RWPE2 (cell line): ENCODE measurements at regions not wholly inside any gene's neighbourhood (a gene's known extent, or its start where the extent isn't known, plus 50 kb on each side); places are given as distances from the start of the nearest gene placed in this dataset.
"Not testable (repeated sequence)": the region's sequence is repeated elsewhere in the genome, so short reads cannot be mapped to it uniquely, and the experiment has no call there.

Source experiments
- ATAC-seq: fragments of 200-7000 bp; cut with Tn5 transposase; 3 replicates; pipeline ENCODE4 v1.9.1; 2021; ENCODE audit warnings: low read depth
- DNase-seq: peaks from one replicate; pipeline ENCODE4 v3.0.0-alpha.2; 2020; ENCODE audit warnings: low spot score
- H3K27ac ChIP-seq: fragments of 450-650 bp; 2 replicates; pipeline ENCODE4 v1.5.1; 2017; ENCODE audit warnings: mild to moderate bottlenecking; ENCODE audit not compliant: poor library complexity, severe bottlenecking
- H3K27me3 ChIP-seq: fragments of 250-450 bp; sonication (Bioruptor Pico); 2 replicates; pipeline ENCODE4 v1.5.1; 2021; ENCODE audit warnings: mild to moderate bottlenecking, moderate library complexity; ENCODE audit not compliant: insufficient read depth, poor library complexity, severe bottlenecking
- H3K36me3 ChIP-seq: fragments of 250-450 bp; sonication (Bioruptor Pico); 2 replicates; pipeline ENCODE4 v1.5.1; 2020; ENCODE audit warnings: low read depth, mild to moderate bottlenecking, moderate library complexity
- H3K4me1 ChIP-seq: fragments of 250-450 bp; sonication (Bioruptor Pico); 2 replicates; pipeline ENCODE4 v1.5.1; 2021; ENCODE audit warnings: mild to moderate bottlenecking, moderate library complexity; ENCODE audit not compliant: insufficient read depth, poor library complexity, severe bottlenecking
- H3K4me3 ChIP-seq: fragments of 250-450 bp; sonication (Bioruptor Pico); 2 replicates; pipeline ENCODE4 v1.5.1; 2021; ENCODE audit warnings: mild to moderate bottlenecking, moderate library complexity; ENCODE audit not compliant: severe bottlenecking
- H3K9me3 ChIP-seq: fragments of 250-450 bp; sonication (Bioruptor Pico); 2 replicates; pipeline ENCODE4 v1.5.1; 2021; ENCODE audit warnings: mild to moderate bottlenecking, moderate library complexity; ENCODE audit not compliant: severe bottlenecking
- CTCF ChIP-seq: fragments of 450-650 bp; IDR thresholded peaks from one replicate; pipeline ENCODE4 v1.5.1; 2017; ENCODE audit warnings: mild to moderate bottlenecking, moderate library complexity; ENCODE audit not compliant: poor library complexity, severe bottlenecking

DNA sequence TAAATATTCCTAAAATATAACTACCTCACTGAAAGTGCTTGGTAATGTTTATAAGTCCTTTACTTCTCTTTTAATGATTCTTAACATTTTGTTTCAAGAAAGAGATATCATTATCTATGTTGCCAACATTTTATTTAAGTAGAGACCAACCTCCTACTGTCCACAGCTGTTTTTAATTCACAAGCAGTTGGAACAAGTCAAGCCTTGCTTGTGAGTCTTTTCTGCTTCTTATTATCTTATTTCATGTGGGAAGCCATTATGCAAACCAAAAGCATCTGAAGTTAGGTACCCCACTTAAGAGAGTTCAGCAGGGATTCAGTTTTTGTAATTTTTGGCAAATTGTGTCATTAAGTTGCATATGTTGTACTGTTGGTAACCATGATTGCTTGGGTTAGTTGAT is 1714.5 kb downstream of the GRIK2 start:
- ATAC-seq (no peak), DNase-seq (no peak)
- H3K9me3 ChIP-seq: no peaks in the 10 kb centered on the region
- H3K36me3 ChIP-seq: no peaks in the 10 kb centered on the region
- H3K27me3 ChIP-seq: no peaks in the 10 kb centered on the region
- no peak for TF ChIP-seq CTCF
- H3K4me1 ChIP-seq: no peaks in the 10 kb centered on the region
- no peak overlapping the region for H3K27ac ChIP-seq
- H3K4me3 ChIP-seq: no peak overlapping the region

- no peak for TF ChIP-seq CTCF
- no peaks in the 10 kb centered on the region for H3K27me3 ChIP-seq
- H3K4me3 ChIP-seq: no peak overlapping the region
- H3K36me3 ChIP-seq: no peaks in the 10 kb centered on the region
- no peaks in the 10 kb centered on the region for H3K9me3 ChIP-seq
- no peak overlapping the region for H3K27ac ChIP-seq
- ATAC-seq (no peak), DNase-seq (no peak)
- no peaks in the 10 kb centered on the region for H3K4me1 ChIP-seq
Measured at GRCh38 chr6:103105686-103106085, 1712.2 kb downstream of the GRIK2 start.

DNA sequence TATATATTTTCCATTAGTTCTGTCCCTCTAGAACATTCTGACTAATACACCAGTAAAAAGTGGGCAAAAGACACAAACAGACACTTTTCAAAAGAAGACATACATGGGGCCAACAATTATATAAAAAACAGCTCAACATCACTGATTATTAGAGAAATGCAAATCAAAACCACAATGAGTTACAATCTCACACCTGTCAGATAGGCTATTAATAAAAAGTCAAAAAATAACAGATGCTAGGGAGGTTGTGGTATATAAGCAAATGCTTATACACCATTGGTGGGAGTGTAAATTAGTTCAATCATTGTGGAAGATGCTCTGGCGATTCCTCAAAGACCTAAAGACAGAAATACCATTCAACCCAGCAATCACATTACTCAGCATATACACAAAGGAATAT is 1707.8 kb downstream of the GRIK2 start:
- Histone ChIP-seq H3K4me1 (no peaks in the 10 kb centered on the region), H3K9me3 (no peaks in the 10 kb centered on the region), H3K4me3 (no peak overlapping the region), H3K36me3 (no peaks in the 10 kb centered on the region), H3K27ac (no peak overlapping the region), H3K27me3 (no peaks in the 10 kb centered on the region)
- ATAC-seq (no peak), DNase-seq (no peak)
- TF ChIP-seq CTCF: no peak

GRCh38 chr6:103092414-103092813 is 1698.9 kb downstream of the GRIK2 start:
- not testable (repeated sequence) for H3K36me3 ChIP-seq, H3K4me1 ChIP-seq, H3K9me3 ChIP-seq, H3K27ac ChIP-seq, H3K4me3 ChIP-seq, ATAC-seq, DNase-seq, H3K27me3 ChIP-seq

GRCh38 chr6:103085801-103086200 is 1692.3 kb downstream of the GRIK2 start:
- ATAC-seq: no peak

More at GRCh38 chr6:103085801-103086200, 1692.3 kb downstream of the GRIK2 start:
- no peaks in the 10 kb centered on the region for H3K9me3 ChIP-seq
- no peaks in the 10 kb centered on the region for H3K27me3 ChIP-seq
- no peak for TF ChIP-seq CTCF
- no peaks in the 10 kb centered on the region for H3K36me3 ChIP-seq
- no peak overlapping the region for H3K27ac ChIP-seq
- no peak for DNase-seq
- H3K4me3 ChIP-seq: no peak overlapping the region
- no peaks in the 10 kb centered on the region for H3K4me1 ChIP-seq
